ENCODE measurements at regions not wholly inside any gene's neighbourhood (a gene's known extent, or its start where the extent isn't known, plus 50 kb on each side); places are given as distances from the start of the nearest gene placed in this dataset.

GRCh38 chr20:6714279-6714711 is 53.2 kb upstream of the BMP2 start:
- Histone ChIP-seq H3K36me3 (ENCODE audit: control insufficient read depth in 2 of 4, insufficient read depth in 4 of 4, low read length in 3 of 4) (no peaks in the 10 kb centered on the region), H3K4me3 (ENCODE audit: extremely low read depth in 1 of 4, insufficient read depth in 2 of 4, low read depth in 3 of 4, low read length in 4 of 4) (no peak overlapping the region), H4K91ac (replicated peaks; ENCODE audit: insufficient read length, low read length) (no peak overlapping the region), H2BK120ac (replicated peaks; ENCODE audit: low read depth, low read length) (no peak overlapping the region), H2AK5ac (ENCODE audit: low read depth, low read length) (no peak overlapping the region), H3K56ac (replicated peaks; ENCODE audit: insufficient read length, low read depth, low read length) (no peak overlapping the region), H3K79me2 (ENCODE audit: control insufficient read depth in 1 of 2, insufficient read depth in 2 of 2, low read length in 2 of 2) (no peaks in the 10 kb centered on the region), H3K27ac (ENCODE audit: low read depth, low read length) (no peak overlapping the region), H3K23me2 (ENCODE audit: low read depth, low read length) (peaks cover 1% of the 10 kb centered on the region; the same call in 1 of the 2 replicates), H3K27me3 (replicated peaks in 1 of 4; ENCODE audit: control insufficient read depth in 3 of 4, extremely low read depth in 1 of 4, insufficient read depth in 3 of 4, low read length in 3 of 4) (peaks cover 0 to 2% (median 0%) of the 10 kb centered on the region in 4 experiments; a peak in 1 of 7 replicates), H3K18ac (ENCODE audit: extremely low read depth, low read length) (no peak overlapping the region), H3K4ac (replicated peaks; ENCODE audit: insufficient read length, low read depth, low read length) (no peak overlapping the region), H4K20me1 (replicated peaks in 1 of 2; ENCODE audit: control insufficient read depth in 1 of 2, insufficient read depth in 2 of 2, low read length in 2 of 2) (no peaks in the 10 kb centered on the region), H4K8ac (ENCODE audit: extremely low read depth, insufficient read depth, low read length) (no peak overlapping the region), H2BK12ac (ENCODE audit: low read depth, low read length) (no peak overlapping the region), H3K4me1 (replicated peaks in 1 of 4; ENCODE audit: control insufficient read depth in 3 of 4, insufficient read depth in 4 of 4, low read length in 3 of 4) (no peaks in the 10 kb centered on the region), H2BK5ac (ENCODE audit: low read depth, low read length) (no peak overlapping the region), H3K9ac (replicated peaks in 1 of 4; ENCODE audit: extremely low read depth in 1 of 4, low read depth in 3 of 4, low read length in 3 of 4) (no peak overlapping the region), H3K23ac (ENCODE audit: insufficient read length) (no peak overlapping the region), H3K79me1 (ENCODE audit: low read depth, low read length) (no peaks in the 10 kb centered on the region), H3K4me2 (ENCODE audit: insufficient read depth in 1 of 2, low read depth in 2 of 2, low read length in 2 of 2) (no peak overlapping the region), H2BK15ac (ENCODE audit: low read length) (no peak overlapping the region), H2BK20ac (ENCODE audit: low read length) (no peak overlapping the region), H3K9me3 (ENCODE audit: insufficient read depth in 2 of 2, low read depth in 1 of 2, low read length in 1 of 2) (peaks cover 0 to under 1% of the 10 kb centered on the region in 2 experiments; a peak in 2 of 4 replicates), H3K14ac (ENCODE audit: insufficient read length) (no peak overlapping the region), H2AFZ (ENCODE audit: low read length) (no peak overlapping the region), H4K5ac (ENCODE audit: insufficient read length, low read depth, low read length) (no peak overlapping the region)
- WGBS, 2 experiments (ENCODE audit: extremely low coverage in 1 of 2, insufficient coverage in 1 of 2, insufficient read length in 1 of 2, insufficient replicate concordance in 2 of 2, low coverage in 1 of 2, low lambda C conversion rate in 2 of 2, missing lambda C conversion rate in 1 of 2): 85% methylated on average over 5 of the region's 5 CpGs; no CpG with 5 or more reads in 1 of the 2 experiments
- POLR2A ChIA-PET (ENCODE audit: partially characterized antibody): no interaction called here
- CTCF ChIA-PET (ENCODE audit: partially characterized antibody): interaction anchor here (1.5 kb wide), 1 partner anchor 10 kb away, joined by 5 read pairs; no protein-coding TSS in a partner anchor
- DNase-seq (ENCODE audit: low read depth in 1 of 2, low spot score in 2 of 2) (no peak), FAIRE-seq (no peak)
- TF ChIP-seq CBX8 (IDR thresholded peaks at IDR 0.05; ENCODE audit: borderline replicate concordance, low read depth, low read length) (no peak), SRF (IDR thresholded peaks at IDR 0.05; ENCODE audit: low read depth, low read length) (no peak), KDM5A (IDR thresholded peaks at IDR 0.05; ENCODE audit: low read length) (no peak), TAF7 (optimal IDR thresholded peaks at IDR 0.05; ENCODE audit: borderline replicate concordance, low read depth, low read length) (no peak), GTF2F1 (IDR thresholded peaks at IDR 0.05; ENCODE audit: borderline replicate concordance, low read depth, low read length) (no peak), BCL11A (IDR thresholded peaks at IDR 0.05; ENCODE audit: low read depth in 2 of 2, low read length in 2 of 2) (no peak), ZNF274 (IDR thresholded peaks at IDR 0.05; ENCODE audit: borderline replicate concordance, extremely low read depth, low read length) (no peak), USF2 (IDR thresholded peaks at IDR 0.05; ENCODE audit: low read length) (no peak), NRF1 (IDR thresholded peaks at IDR 0.05; ENCODE audit: low read depth, low read length) (no peak)
